ENCODE measurements at regions not wholly inside any gene's neighbourhood (a gene's known extent, or its start where the extent isn't known, plus 50 kb on each side); places are given as distances from the start of the nearest gene placed in this dataset.

GRCh38 chr1:75058424-75058823, 75.8 kb upstream of the LHX8 start:
- no peak for ATAC-seq
- Histone ChIP-seq H3K4me2 (ENCODE audit: control insufficient read depth, insufficient read depth) (no peak overlapping the region), H3K9me3 (replicated peaks; ENCODE audit: control insufficient read depth, insufficient read depth, low read length) (no peaks in the 10 kb centered on the region), H3K9ac (ENCODE audit: control insufficient read depth, insufficient read depth, low read length) (no peak overlapping the region), H3K36me3 (ENCODE audit: control insufficient read depth in 2 of 2, insufficient read depth in 2 of 2, low read length in 1 of 2) (no peaks in the 10 kb centered on the region), H3K79me2 (ENCODE audit: control insufficient read depth, insufficient read depth, low read length) (no peaks in the 10 kb centered on the region), H3K4me3 (no peak overlapping the region), H3K27me3 (replicated peaks in 1 of 2; ENCODE audit: control insufficient read depth in 2 of 2, insufficient read depth in 2 of 2, low read length in 1 of 2) (no peaks in the 10 kb centered on the region), H2AFZ (ENCODE audit: control insufficient read depth, low read depth, low read length) (no peak overlapping the region), H3K4me1 (ENCODE audit: control insufficient read depth, insufficient read depth, low read length) (no peaks in the 10 kb centered on the region), H4K20me1 (ENCODE audit: control insufficient read depth, insufficient read depth) (no peaks in the 10 kb centered on the region), H3K27ac (ENCODE audit: control insufficient read depth, insufficient read depth) (no peak overlapping the region)
- CTCF ChIA-PET = no interaction called here
- no peak for FAIRE-seq
- SMC1A ChIA-PET (ENCODE audit: uncharacterized antibody, unreplicated experiment) = no interaction called here
- no TSS peak for BruUV-seq (replicated peaks)
- no peak for DNase-seq (ENCODE audit: low read depth, low spot score)
- POLR2A ChIA-PET = no interaction called here
- TF ChIP-seq ZBTB40 (IDR thresholded peaks at IDR 0.05; ENCODE audit: borderline replicate concordance) (no peak), POLR2AphosphoS2 (IDR thresholded peaks at IDR 0.05; ENCODE audit: low read depth, low read length) (no peak), PAX5 (IDR thresholded peaks at IDR 0.05; ENCODE audit: borderline replicate concordance, low read depth, low read length) (no peak), BHLHE40 (IDR thresholded peaks at IDR 0.05; ENCODE audit: borderline replicate concordance in 1 of 2, low read depth in 2 of 2, low read length in 1 of 2) (no peak), NKRF (conservative IDR thresholded peaks at IDR 0.05) (no peak), ZNF622 (IDR thresholded peaks at IDR 0.05) (no peak), FOXK2 (IDR thresholded peaks at IDR 0.05) (no peak), ZBTB33 (IDR thresholded peaks at IDR 0.05) (no peak), HDAC2 (IDR thresholded peaks at IDR 0.05) (no peak), NFIC (IDR thresholded peaks at IDR 0.05; ENCODE audit: low read depth, low read length) (no peak), NR2C1 (IDR thresholded peaks at IDR 0.05) (no peak), KAT2A (conservative IDR thresholded peaks at IDR 0.05; ENCODE audit: control insufficient read depth, low read depth, low read length) (no peak), CHD2 (IDR thresholded peaks at IDR 0.05; ENCODE audit: borderline replicate concordance, low read depth, low read length) (no peak), CREB1 (IDR thresholded peaks at IDR 0.05; ENCODE audit: low read depth) (no peak)
- intact Hi-C loops (cut with micrococcal nuclease; ENCODE audit: unreplicated experiment) (no loop called here), in situ Hi-C loops (cut with MboI) (no loop called here)
- RAD21 ChIA-PET (ENCODE audit: unreplicated experiment) = no interaction called here

Measured in GM12878 (cell line).